ENCODE measurements at regions not wholly inside any gene's neighbourhood (a gene's known extent, or its start where the extent isn't known, plus 50 kb on each side); places are given as distances from the start of the nearest gene placed in this dataset.

GRCh38 chr10:78304091-78305045, 270.7 kb downstream of the RPS24 start:
- POLR2A ChIA-PET: no interaction called here
- DNase-seq (ENCODE audit: extremely low spot score): no peak
- CTCF ChIA-PET: interaction anchor here (0.7 kb wide), 1 partner anchor 353 kb away, joined by 3 read pairs; no protein-coding TSS in a partner anchor
- TF ChIP-seq ZNF384 (IDR thresholded peaks at IDR 0.05) (no peak), SP1 (IDR thresholded peaks at IDR 0.05) (no peak), SUZ12 (IDR thresholded peaks at IDR 0.05) (no peak), LEF1 (IDR thresholded peaks at IDR 0.05; ENCODE audit: borderline replicate concordance) (no peak), HDGF (IDR thresholded peaks at IDR 0.05; ENCODE audit: borderline replicate concordance) (no peak), BHLHE40 (IDR thresholded peaks at IDR 0.05; ENCODE audit: borderline replicate concordance) (no peak), FOXK2 (IDR thresholded peaks at IDR 0.05) (no peak), L3MBTL2 (conservative IDR thresholded peaks at IDR 0.05) (no peak), NFRKB (IDR thresholded peaks at IDR 0.05) (no peak), ARNT (IDR thresholded peaks at IDR 0.05) (no peak), FOXM1 (IDR thresholded peaks at IDR 0.05; ENCODE audit: borderline replicate concordance) (no peak), TARDBP (IDR thresholded peaks at IDR 0.05) (no peak), FOXA1 (IDR thresholded peaks at IDR 0.05) (no peak), ELF4 (IDR thresholded peaks at IDR 0.05) (no peak), CTBP1 (IDR thresholded peaks at IDR 0.05; ENCODE audit: borderline replicate concordance) (no peak)
- TF ChIP-seq, protein P1, sequence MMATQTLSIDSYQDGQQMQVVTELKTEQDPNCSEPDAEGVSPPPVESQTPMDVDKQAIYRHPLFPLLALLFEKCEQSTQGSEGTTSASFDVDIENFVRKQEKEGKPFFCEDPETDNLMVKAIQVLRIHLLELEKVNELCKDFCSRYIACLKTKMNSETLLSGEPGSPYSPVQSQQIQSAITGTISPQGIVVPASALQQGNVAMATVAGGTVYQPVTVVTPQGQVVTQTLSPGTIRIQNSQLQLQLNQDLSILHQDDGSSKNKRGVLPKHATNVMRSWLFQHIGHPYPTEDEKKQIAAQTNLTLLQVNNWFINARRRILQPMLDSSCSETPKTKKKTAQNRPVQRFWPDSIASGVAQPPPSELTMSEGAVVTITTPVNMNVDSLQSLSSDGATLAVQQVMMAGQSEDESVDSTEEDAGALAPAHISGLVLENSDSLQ (IDR thresholded peaks at IDR 0.05): no peak

GRCh38 chr10:78305311-78305710, 271.6 kb downstream of the RPS24 start:
- POLR2A ChIA-PET: no interaction called here
- DNase-seq (ENCODE audit: extremely low spot score): no peak
- CTCF ChIA-PET: interaction anchor here (0.6 kb wide), 1 partner anchor 800 kb away, joined by 3 read pairs; no protein-coding TSS in a partner anchor
- TF ChIP-seq L3MBTL2 (conservative IDR thresholded peaks at IDR 0.05) (no peak), NFRKB (IDR thresholded peaks at IDR 0.05) (no peak), CTBP1 (IDR thresholded peaks at IDR 0.05; ENCODE audit: borderline replicate concordance) (no peak), TARDBP (IDR thresholded peaks at IDR 0.05) (no peak), FOXA1 (IDR thresholded peaks at IDR 0.05) (no peak), HDGF (IDR thresholded peaks at IDR 0.05; ENCODE audit: borderline replicate concordance) (no peak), ARNT (IDR thresholded peaks at IDR 0.05) (no peak), BHLHE40 (IDR thresholded peaks at IDR 0.05; ENCODE audit: borderline replicate concordance) (no peak), ZNF384 (IDR thresholded peaks at IDR 0.05) (no peak)
- TF ChIP-seq, protein P1 (IDR thresholded peaks at IDR 0.05): no peak

DNA sequence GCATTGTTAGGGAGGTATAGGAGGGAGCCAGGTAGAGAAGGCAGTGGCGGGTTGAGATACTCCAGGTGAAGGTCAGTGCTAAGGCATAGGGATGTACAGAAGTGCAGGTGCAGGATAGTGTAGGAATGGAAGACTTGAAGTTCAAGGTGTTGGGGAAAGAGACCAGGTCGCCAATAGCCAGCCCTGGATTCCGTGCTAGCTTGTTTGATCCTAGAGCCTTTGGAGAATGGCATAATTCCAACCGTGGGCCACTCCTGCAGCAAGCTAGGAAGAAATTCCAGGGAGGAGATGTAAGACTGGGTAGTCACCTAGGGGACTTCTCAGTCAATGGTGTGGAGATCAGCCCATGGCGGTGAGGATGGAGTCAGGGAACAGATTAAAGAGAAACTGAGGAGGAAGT, 272.7 kb downstream of the RPS24 start:
- ChIA-PET POLR2A (no interaction called here), CTCF (interaction anchor here (0.6 kb wide), 1 partner anchor 95 kb away, joined by 3 read pairs; no protein-coding TSS in a partner anchor)

DNA sequence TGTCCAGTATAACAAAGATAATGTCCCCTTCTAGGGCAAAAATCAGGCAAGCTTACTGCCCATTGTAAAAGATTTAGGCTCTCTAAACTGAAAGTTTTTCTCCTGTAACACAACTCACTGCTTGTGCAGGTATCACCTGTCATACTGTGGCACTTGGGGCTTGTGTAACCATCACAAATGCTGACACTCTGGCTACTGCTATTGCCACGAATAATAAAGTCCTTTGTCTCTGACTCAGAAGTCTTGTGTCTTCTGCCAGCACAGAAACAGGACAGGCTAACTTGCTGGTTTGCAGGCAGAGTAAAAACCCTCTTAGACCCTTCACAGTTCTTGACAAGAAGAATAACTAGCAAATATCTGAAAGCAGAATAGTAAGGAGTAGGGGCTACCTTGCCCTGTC, 273.9 kb downstream of the RPS24 start:
- DNase-seq (ENCODE audit: extremely low spot score): no peak
- TF ChIP-seq SP1 (IDR thresholded peaks at IDR 0.05) (no peak), SUZ12 (IDR thresholded peaks at IDR 0.05) (no peak), LEF1 (IDR thresholded peaks at IDR 0.05; ENCODE audit: borderline replicate concordance) (no peak), L3MBTL2 (conservative IDR thresholded peaks at IDR 0.05) (no peak), FOXA1 (IDR thresholded peaks at IDR 0.05) (no peak), TARDBP (IDR thresholded peaks at IDR 0.05) (no peak), ELF4 (IDR thresholded peaks at IDR 0.05) (no peak), BHLHE40 (IDR thresholded peaks at IDR 0.05; ENCODE audit: borderline replicate concordance) (no peak), ARNT (IDR thresholded peaks at IDR 0.05) (no peak), HDGF (IDR thresholded peaks at IDR 0.05; ENCODE audit: borderline replicate concordance) (no peak), FOXK2 (IDR thresholded peaks at IDR 0.05) (no peak), ZNF384 (IDR thresholded peaks at IDR 0.05) (no peak), CTBP1 (IDR thresholded peaks at IDR 0.05; ENCODE audit: borderline replicate concordance) (no peak), FOXM1 (IDR thresholded peaks at IDR 0.05; ENCODE audit: borderline replicate concordance) (no peak), NFRKB (IDR thresholded peaks at IDR 0.05) (no peak)
- TF ChIP-seq, protein P1 (IDR thresholded peaks at IDR 0.05): no peak
- ChIA-PET POLR2A (no interaction called here), CTCF (no interaction called here)

More for the DNA sequence above, 272.7 kb downstream of the RPS24 start:
- TF ChIP-seq FOXM1 (IDR thresholded peaks at IDR 0.05; ENCODE audit: borderline replicate concordance): no peak
- no peak for TF ChIP-seq L3MBTL2 (conservative IDR thresholded peaks at IDR 0.05)
- DNase-seq (ENCODE audit: extremely low spot score): no peak

DNA sequence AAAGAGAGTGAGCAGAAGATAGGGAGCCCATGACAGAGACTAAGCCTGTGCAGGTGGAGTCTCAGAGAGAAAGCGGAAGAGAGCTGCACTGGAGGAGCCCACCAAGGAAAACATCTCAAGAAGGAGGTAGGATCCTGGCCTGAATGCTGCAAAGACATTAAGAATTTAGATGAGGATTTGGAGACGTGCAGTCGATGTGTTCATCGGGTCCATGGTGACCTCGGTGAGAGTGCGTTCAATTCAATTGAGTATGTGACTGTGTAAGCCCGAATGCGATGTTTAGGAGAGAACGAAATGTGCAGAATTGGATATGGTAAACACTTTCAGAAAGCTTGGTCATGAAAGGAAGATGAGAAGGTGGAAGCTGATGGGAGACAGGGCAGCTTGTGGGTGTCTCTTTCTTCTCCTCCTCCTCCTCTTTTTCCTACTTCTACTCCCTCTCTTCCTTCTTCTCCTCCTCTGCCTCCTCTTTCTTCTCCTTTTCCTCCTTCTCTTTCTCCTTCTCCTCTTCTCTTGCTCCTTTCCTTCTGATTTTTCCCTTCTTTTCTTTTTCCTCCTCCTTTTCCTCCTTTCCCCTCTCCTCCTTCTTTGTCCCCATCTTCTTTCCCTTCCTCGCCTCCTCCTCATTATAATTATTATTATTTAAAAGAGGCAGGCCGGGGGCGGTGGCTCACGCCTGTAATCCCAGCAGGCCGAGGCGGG, 276.0 kb downstream of the RPS24 start:
- DNase-seq (ENCODE audit: extremely low spot score): no peak
- ChIA-PET CTCF (no interaction called here), POLR2A (no interaction called here)
- TF ChIP-seq FOXM1 (IDR thresholded peaks at IDR 0.05; ENCODE audit: borderline replicate concordance): no peak
- TF ChIP-seq ARNT (IDR thresholded peaks at IDR 0.05): no peak
- no peak for TF ChIP-seq L3MBTL2 (conservative IDR thresholded peaks at IDR 0.05)

Data from HEK293T (cell line).